ENCODE measurements at regions not wholly inside any gene's neighbourhood (a gene's known extent, or its start where the extent isn't known, plus 50 kb on each side); places are given as distances from the start of the nearest gene placed in this dataset.

- TF ChIP-seq EZH2phosphoT487 (IDR thresholded peaks at IDR 0.05) (no peak), CTCF (IDR thresholded peaks at IDR 0.05) (no peak)
These were observed 970.7 kb downstream of the KCNMA1 start for GRCh38 chr10:76666891-76667290.
